ENCODE measurements at regions not wholly inside any gene's neighbourhood (a gene's known extent, or its start where the extent isn't known, plus 50 kb on each side); places are given as distances from the start of the nearest gene placed in this dataset.

- Histone ChIP-seq H3K9me3 (no peaks in the 10 kb centered on the region), H3K36me3 (no peaks in the 10 kb centered on the region), H3K4me1 (no peaks in the 10 kb centered on the region), H3K27me3 (no peaks in the 10 kb centered on the region), H3K4me3 (no peak overlapping the region), H3K27ac (no peak overlapping the region)
- no peak for DNase-seq
- no peak for TF ChIP-seq POLR2AphosphoS5 (IDR thresholded peaks at IDR 0.05)
- no peak for TF ChIP-seq POLR2A (IDR thresholded peaks at IDR 0.05)
- TF ChIP-seq EP300 (IDR thresholded peaks at IDR 0.05; ENCODE audit: low read depth) = no peak
- TF ChIP-seq, protein P1, sequence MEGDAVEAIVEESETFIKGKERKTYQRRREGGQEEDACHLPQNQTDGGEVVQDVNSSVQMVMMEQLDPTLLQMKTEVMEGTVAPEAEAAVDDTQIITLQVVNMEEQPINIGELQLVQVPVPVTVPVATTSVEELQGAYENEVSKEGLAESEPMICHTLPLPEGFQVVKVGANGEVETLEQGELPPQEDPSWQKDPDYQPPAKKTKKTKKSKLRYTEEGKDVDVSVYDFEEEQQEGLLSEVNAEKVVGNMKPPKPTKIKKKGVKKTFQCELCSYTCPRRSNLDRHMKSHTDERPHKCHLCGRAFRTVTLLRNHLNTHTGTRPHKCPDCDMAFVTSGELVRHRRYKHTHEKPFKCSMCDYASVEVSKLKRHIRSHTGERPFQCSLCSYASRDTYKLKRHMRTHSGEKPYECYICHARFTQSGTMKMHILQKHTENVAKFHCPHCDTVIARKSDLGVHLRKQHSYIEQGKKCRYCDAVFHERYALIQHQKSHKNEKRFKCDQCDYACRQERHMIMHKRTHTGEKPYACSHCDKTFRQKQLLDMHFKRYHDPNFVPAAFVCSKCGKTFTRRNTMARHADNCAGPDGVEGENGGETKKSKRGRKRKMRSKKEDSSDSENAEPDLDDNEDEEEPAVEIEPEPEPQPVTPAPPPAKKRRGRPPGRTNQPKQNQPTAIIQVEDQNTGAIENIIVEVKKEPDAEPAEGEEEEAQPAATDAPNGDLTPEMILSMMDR (IDR thresholded peaks at IDR 0.05) = no peak
- intact Hi-C loops (cut with DNase I; ENCODE audit: low total_unique reads) = no loop called here
- in situ Hi-C loops (cut with MboI; ENCODE audit: low pct_ligation_motif_present in 1 of 4, low pct_unique_long_range_greater_than_20kb in 1 of 4, low sequenced_read_pairs in 3 of 4) = no loop called here
These were observed 495.7 kb upstream of the TMPRSS15 start for GRCh38 chr21:18899261-18899660.

DNA sequence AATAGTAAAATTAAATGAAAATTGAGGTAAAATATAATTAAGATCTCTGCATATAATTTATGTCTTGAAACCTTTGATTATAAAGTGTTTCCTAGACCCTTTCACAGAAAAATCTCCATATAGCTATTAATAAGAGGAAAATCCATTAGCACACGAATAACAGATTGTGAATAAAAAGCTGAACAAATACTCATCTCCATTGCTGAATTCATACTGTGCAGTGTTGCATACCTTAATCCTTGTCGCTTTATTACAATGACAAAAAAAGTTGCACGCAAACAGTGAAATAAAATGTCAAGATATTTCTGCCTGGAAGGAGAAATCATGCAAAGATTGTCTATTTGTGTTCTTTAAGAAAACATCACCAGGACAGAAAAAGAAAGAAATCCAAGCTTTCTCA lies 499.1 kb upstream of the TMPRSS15 start:
- Histone ChIP-seq H3K27ac (no peak overlapping the region), H3K27me3 (no peaks in the 10 kb centered on the region), H3K36me3 (no peaks in the 10 kb centered on the region), H3K9me3 (no peaks in the 10 kb centered on the region), H3K4me3 (no peak overlapping the region), H3K4me1 (no peaks in the 10 kb centered on the region)
- TF ChIP-seq, protein P1 (IDR thresholded peaks at IDR 0.05) = no peak
- no peak for TF ChIP-seq POLR2AphosphoS5 (IDR thresholded peaks at IDR 0.05)
- intact Hi-C loops (cut with DNase I; ENCODE audit: low total_unique reads) (no loop called here), in situ Hi-C loops (cut with MboI; ENCODE audit: low pct_ligation_motif_present in 1 of 4, low pct_unique_long_range_greater_than_20kb in 1 of 4, low sequenced_read_pairs in 3 of 4) (no loop called here)
- 80 to 85% methylated on average over 3 of the region's 3 CpGs for WGBS, 2 donors (ENCODE audit: low coverage in 1 of 2)
- no peak for DNase-seq

- Histone ChIP-seq H3K27ac (no peak overlapping the region), H3K9me3 (no peaks in the 10 kb centered on the region), H3K27me3 (no peaks in the 10 kb centered on the region), H3K4me3 (no peak overlapping the region), H3K4me1 (no peaks in the 10 kb centered on the region), H3K36me3 (no peaks in the 10 kb centered on the region)
- intact Hi-C loops (cut with DNase I; ENCODE audit: low total_unique reads) = no loop called here
- in situ Hi-C loops (cut with MboI; ENCODE audit: low pct_ligation_motif_present in 1 of 4, low pct_unique_long_range_greater_than_20kb in 1 of 4, low sequenced_read_pairs in 3 of 4) = no loop called here
- 56% methylated on average over 2 of the region's 2 CpGs for WGBS, 2 donors (ENCODE audit: low coverage in 1 of 2)
- DNase-seq = no peak
- TF ChIP-seq POLR2A (IDR thresholded peaks at IDR 0.05) (no peak), POLR2AphosphoS5 (IDR thresholded peaks at IDR 0.05) (no peak), EP300 (IDR thresholded peaks at IDR 0.05; ENCODE audit: low read depth) (no peak)
- TF ChIP-seq, protein P1 (IDR thresholded peaks at IDR 0.05) = no peak
These were observed 503.5 kb upstream of the TMPRSS15 start for GRCh38 chr21:18907076-18907475.

DNA sequence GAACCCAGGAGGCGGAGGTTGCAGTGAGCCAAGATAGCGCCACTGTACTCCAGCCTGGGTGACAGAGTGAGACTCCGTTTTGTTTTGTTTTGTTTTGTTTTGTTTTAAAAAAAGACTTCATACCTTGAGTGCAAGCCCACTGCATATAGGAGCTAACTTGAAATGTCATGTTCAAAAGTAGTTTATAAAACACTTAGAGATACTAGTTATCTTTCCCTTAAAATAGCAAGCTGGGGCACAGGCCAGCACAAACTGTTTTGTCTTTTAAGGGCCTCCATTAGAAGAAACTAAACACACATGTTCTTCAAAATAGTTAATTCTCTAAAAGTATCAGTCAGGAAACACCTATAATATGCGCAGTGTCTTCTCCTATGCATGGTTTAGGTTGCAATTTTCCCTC lies 505.1 kb upstream of the TMPRSS15 start:
- in situ Hi-C loops (cut with MboI; ENCODE audit: low pct_ligation_motif_present in 1 of 4, low pct_unique_long_range_greater_than_20kb in 1 of 4, low sequenced_read_pairs in 3 of 4) = no loop called here
- Histone ChIP-seq H3K4me1 (no peaks in the 10 kb centered on the region), H3K36me3 (no peaks in the 10 kb centered on the region), H3K27me3 (no peaks in the 10 kb centered on the region), H3K27ac (no peak overlapping the region), H3K4me3 (no peak overlapping the region), H3K9me3 (no peaks in the 10 kb centered on the region)
- no peak for TF ChIP-seq EP300 (IDR thresholded peaks at IDR 0.05; ENCODE audit: low read depth)
- TF ChIP-seq POLR2A (IDR thresholded peaks at IDR 0.05) = no peak
- no peak for TF ChIP-seq POLR2AphosphoS5 (IDR thresholded peaks at IDR 0.05)
- TF ChIP-seq, protein P1 (IDR thresholded peaks at IDR 0.05) = no peak
- 80 to 92% methylated on average over 4 of the region's 4 CpGs for WGBS, 2 donors (ENCODE audit: low coverage in 1 of 2)
- intact Hi-C loops (cut with DNase I; ENCODE audit: low total_unique reads) = no loop called here
- no peak for DNase-seq
